HG03565 (cell line): ENCODE measurements at regions not wholly inside any gene's neighbourhood (a gene's known extent, or its start where the extent isn't known, plus 50 kb on each side); places are given as distances from the start of the nearest gene placed in this dataset.

Experiments used
- ATAC-seq: cut with Tn5 transposase; IDR thresholded peaks from one replicate; pipeline ENCODE4 v1.9.1; 2021; ENCODE audit warnings: mild to moderate bottlenecking, moderate library complexity; ENCODE audit not compliant: unreplicated experiment

DNA sequence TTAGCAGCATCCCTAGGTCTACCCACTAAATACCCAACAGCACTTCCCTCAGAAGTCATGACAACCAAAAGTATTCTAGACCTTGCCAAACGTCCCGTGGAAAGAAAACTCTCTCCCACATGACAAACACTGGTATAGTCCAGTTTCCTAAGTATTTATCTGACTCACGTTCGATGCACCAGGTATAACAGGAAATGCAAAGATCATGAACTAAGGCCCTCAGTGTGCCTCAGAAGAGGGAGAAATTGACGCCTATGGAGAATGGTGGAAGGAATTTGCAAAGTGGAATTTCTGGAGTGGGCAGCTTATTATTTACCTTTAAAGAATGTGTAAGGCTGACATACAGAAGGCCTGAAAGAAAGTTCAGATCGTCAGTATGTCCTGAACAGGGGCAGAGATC, 523.6 kb upstream of the DAB1 start:
- ATAC-seq = no peak

DNA sequence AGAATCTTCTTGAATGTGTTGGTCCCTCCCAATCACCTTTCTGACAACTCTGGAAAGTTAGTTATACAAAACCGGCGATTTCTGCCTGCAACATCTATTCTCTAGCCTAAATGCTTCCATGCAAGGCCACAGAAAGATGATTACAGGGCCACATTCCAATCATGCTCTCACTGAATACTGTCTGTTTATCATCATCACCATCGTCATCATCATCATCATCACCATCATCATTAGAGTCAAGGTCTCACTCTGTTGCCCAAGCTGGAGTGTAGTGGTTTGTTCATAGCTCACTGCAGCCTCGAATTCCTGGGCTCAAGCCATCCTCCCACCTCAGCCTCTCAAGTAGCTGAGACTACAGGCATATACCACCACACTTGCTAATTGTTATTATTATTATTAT, 521.2 kb upstream of the DAB1 start:
- no peak for ATAC-seq

DNA sequence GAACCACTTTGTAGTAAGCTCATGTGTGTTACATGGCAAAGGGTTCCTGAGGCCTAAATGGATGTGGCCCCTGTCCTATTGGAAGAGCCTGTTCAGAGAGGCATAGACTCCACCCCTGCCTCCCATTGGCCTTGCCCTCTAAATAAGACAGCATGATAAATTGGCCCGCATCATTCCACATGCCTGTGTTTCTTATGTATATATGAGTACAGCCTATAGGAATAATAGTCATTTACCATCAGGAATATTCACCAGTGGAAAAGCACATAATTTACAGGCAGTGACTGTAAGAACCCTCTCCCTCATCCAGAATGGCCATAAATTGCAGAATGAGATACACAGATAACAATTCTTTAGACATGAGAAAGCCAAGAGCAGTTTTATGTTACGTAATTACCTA, 519.5 kb upstream of the DAB1 start:
- no peak for ATAC-seq

DNA sequence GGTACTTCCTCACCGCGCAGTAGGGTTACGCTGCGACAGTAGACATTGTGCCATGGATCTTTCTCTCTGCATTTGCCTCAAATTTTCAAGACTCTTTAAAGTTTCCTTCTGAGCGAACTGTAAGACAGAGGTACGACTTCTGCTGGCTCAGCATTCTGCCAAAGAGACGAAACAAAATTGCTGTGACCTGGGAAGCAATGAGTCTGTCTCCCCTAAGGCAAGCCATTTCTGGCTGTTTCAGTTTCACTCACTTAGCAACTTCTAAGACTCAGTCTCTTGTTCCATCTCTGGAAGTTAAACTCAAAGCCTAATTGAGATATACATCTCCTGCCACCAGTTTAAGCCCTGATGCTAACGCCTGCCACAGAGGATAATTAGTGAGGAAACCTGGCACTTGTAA, 510.9 kb upstream of the DAB1 start:
- ATAC-seq = no peak

DNA sequence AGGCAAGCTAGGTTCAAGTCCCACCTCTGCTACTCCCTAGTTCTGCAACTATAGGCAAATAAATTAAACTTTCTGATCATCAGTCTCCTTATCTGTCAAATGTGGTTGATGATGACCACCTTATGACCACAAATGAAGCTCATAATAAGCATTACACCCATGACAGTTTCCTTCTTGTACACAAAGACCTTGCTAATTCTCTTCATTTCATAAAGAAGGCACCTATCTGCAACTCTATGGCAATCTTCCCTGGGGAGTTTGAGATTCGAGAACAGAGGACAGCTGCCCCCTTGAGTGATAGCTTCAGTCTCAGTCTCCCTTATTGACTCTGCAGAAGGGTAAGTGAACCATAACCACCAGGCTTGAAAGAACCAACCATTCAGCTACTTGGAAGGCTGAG, 503.1 kb upstream of the DAB1 start:
- no peak for ATAC-seq

DNA sequence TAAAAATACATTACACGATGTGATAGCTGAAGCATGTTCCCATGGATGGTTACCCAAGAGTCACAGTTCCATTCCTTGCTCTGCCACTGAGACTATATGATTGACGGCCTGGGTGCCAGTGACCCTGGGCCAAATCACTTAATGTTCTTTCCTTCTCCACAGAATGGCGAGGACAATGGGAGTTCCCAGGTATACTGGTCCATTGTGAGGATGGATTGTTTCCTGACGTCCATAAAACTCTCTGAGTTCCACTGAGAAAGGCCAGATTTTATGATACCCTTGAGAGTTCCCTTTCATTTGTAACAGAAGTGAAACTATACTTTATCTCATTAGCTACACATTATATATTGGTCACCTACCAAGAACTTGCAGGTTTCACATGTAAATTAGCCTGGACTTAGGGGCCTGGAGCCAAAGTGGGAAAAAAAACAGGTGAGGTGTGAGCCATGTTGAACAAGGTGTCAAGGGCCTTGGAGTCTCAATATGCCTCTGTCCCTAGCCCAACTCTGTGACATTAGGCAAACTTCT, 502.2 kb upstream of the DAB1 start:
- no peak for ATAC-seq

DNA sequence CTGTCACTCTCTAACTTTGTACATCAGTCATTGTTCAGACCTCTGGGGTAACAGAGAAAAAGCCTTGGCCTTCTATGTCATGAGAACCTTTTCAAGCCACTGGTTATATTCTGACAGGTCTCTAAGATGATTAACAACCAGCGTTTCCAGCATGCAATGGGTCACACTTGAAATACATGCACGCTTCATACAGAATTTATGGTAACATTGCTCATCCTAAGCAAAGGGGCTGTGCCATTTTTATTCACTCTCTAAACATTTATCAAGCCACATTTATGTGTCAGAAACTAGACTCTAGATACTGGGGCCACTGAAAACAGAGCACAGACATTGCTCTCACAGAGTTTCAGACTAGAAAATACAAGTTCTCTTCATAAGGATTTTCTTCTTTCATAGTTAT, 501.4 kb upstream of the DAB1 start:
- ATAC-seq = no peak

DNA sequence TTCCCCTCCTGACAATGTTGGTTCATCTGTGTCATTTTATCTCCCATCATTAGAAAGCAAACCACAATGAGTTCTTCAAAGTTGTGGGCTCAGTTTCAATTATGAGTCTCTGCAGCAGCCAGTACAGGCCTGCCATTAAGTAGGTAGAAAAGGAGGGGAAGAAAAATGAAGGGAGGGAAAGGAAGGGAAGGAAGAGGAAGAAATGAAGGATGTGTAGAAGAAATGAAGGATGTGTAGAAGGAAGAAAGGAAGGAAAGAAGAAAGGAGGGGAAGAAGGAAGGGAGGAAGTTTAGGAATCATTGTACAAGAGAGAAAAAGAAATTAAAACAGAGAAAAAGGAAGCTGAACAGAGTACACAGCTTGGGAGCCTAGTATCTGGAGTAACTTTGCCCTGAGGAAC, 498.3 kb upstream of the DAB1 start:
- no peak for ATAC-seq

DNA sequence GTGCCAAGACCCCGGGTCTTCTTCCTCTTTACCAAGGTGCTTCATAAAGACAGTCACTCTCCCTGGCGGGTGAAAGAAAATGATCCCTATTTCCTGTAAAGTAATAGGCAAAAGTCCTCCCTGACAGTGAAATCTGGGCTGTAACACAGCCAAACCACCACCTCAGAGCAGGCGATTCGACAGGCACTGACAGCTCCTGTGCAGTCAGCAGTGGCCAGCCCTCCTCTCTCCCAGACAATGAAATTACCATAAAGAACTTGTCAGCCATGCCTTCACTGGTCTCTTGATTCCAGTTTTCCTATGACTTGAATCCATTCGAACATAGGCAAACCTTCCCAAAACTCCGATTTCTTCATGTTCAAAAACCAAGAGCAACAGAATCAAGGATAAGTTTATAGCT, 492.2 kb upstream of the DAB1 start:
- no peak for ATAC-seq

DNA sequence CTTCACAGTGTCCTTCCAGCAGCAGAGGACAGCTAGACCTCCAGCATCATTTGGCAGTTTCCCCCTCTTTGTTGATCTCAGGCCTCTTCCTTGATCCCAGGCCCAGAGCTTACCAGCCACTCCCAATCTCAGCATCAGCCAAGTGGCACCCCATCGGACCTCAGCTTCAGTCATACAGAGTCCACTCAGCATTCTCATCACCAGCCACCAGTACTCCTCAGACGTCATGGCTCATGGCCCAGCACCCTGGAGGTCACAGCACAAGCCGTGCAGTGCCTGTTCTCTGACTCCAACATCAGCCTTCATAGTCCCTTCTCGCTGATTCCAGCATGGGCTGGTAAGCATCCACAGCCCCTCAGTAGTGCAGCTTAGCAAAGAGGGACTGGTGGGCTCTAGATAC, 487.6 kb upstream of the DAB1 start:
- no peak for ATAC-seq

DNA sequence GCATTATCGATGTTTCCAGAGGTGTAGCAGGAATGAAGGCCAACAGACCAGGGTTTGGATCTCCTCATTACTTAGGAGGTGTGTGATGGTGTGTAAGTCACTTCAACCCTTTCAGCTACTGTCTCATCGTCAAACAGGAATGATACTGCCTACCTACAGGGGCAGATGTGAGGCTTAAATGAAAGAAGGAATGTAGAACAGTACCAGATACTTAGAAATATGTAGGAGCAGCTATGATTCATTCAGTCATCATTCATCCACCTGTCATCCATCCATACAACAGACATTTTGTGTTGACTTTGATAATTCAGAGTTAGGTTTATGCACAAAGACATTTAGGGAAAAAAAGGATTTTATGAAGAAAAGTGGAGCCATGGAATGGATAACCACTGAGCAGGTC, 486.9 kb upstream of the DAB1 start:
- ATAC-seq = no peak

DNA sequence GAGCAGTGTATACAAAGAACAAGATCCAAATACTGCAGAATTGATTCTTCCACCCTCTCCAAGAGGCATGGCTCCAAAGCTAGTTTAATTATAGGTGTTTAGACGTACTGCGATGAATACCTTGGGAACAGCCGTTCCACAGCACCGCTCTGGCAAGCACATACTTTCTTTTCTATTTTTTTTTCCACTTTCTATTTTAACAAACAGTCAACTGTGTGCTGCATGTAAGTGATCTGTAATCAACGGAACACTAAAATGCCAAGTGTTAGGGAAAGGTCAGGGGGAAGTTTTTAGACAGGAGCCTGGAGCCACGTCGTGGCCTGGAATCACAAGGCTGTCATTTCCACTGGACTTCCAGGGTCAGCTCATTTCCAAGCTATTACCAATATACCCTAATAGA, 486.4 kb upstream of the DAB1 start:
- ATAC-seq = no peak

DNA sequence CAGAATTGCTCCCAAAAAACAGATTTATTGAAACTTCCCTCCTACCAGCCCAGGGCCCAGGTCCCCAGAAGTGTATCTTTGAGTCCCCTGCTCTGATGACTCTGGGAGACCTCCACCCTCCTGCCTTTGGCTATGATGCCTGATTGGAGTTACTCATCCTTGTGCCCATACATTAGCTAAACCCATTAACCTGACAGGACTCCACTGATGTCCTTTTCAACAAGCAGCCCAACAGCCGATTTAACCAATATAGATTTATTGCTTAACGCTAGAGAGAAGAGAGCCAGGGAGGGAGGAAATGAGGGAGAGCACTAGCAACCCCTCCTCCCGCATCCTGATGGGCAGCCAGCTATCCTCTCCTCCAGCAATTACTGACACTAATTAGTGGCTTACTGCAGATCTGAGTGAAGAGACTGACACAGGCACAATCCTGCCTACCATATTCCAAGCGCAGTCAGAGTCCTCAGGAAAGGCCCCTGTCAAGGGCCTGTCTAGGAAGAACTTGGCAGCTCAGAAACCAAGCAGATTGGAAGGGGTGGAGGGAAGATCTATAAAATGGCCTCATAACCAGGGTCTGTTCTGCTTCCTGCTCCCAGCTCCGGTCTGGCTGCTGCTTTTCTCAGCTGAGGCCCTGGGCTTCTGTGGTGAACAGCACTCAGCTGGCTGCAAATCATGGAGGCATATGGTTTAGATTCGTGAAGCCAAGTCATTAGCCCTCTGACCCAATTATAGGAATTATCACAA, 484.5 kb upstream of the DAB1 start:
- no peak for ATAC-seq

DNA sequence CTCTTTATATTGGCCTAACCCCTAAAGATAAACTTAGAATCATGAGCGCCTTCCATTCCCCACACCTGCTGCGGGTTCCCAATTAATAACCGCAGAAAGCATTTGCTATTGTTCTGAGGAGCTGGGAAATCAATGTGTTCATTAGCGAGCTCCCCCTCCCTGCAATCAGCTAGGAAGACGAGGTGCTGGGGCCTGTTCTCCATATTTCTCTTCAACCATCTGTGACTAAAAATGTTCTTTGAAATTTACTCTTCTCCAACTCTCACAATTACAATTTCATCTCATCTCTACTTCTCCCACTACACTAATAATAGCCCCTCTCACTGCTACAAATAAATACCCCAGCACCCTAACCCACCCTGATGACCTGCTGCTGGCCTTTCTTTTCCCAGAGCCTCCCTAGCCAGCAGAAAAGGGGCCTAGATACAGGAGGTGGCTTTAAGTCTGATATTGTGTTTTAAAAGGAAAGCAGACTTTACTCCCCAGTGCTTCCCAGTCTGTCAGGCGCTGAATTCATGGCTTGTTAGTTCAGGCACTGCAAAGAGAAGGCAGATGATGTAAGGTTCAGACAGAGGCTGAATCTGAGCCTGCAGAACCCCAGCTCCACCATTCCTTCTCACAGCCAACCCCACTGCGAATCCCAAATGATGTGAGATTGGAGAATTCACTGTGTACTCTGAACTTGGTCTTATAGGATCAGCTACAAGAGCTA, 477.5 kb upstream of the DAB1 start:
- no peak for ATAC-seq

DNA sequence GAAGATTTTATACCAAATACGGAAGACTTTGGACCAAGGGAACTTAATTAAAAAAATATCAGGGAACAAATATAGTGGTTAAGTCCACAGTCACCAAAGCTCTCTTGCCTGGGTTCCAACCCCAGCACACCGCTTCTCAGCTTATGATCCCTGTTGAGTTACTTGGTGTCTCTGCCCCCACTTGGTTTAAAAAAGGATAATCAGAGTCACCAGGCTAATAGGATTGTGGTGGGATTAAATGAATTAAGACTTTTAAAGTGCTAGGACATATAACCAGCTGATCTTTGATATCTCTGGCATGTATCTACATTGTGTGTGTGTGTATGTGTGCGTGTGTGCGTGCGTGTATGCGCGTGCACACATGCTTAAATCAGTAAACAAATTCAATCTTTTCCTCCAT, 474.7 kb upstream of the DAB1 start:
- no peak for ATAC-seq

DNA sequence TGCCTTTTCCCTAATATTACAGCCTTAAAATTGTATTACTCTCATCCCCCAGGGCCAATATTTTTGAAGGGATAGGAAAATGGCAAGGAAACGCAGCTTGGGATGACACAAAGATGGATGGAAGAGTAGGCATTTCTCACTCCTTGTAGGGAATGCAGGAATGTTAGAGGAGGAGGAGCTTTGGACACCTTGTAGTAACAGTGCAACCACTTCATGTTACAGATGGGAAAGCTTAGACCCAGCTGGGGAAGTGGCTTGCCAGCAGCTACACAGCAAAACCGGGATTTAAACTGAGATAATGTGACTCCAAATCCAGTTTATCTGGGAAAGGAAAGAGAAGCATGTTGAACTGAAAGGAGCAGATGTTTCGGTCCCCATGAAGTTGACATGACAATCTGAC, 473.7 kb upstream of the DAB1 start:
- ATAC-seq = no peak

DNA sequence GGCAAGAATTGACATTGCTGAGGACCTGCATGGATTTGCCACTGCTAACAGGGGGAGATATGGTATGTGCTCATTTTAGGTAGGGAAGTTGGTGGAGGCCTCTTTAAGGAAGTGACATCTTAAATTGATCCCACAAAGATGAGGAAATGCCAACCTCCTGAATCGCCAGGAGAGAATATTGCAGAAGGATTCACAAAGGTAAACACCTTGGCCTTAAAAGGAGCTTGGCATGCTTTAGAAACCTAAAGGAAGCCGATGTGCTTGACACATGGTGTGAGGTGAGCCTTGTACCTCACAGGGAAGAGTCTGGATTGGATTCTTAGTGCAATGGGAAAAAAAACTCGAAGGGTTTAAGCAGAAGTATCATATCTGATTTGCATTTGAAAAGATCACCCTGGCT, 470.5 kb upstream of the DAB1 start:
- no peak for ATAC-seq

DNA sequence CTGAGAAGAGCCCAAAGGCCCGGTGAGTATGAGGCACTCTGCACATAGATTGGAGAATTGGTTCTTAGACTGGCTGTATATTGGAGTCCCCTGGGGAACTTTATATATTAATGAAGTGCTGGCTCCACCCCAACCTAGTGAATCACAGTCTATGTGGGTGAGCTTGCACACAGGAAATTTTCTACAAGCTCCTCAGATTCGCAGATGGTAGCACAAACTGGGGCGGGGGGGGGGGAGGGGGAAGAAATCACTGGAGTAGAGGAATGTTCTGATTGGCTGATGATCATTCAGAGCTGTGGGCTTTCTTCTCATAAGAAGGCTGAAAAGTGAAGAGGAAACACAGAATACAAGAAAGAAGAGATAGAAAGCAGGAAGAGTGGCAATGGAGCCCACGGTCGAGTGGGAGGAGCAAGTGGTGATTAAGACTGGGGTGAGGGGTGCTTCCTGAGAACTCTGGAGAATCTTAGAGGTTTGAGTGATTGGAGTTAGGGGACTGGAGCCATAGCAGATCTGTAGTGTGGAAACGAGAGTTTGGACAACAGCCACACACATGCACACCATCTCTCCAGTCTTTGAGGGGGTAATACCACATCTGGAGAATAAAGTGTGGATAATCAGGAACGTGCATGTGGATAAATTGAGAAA, 465.9 kb upstream of the DAB1 start:
- no peak for ATAC-seq

DNA sequence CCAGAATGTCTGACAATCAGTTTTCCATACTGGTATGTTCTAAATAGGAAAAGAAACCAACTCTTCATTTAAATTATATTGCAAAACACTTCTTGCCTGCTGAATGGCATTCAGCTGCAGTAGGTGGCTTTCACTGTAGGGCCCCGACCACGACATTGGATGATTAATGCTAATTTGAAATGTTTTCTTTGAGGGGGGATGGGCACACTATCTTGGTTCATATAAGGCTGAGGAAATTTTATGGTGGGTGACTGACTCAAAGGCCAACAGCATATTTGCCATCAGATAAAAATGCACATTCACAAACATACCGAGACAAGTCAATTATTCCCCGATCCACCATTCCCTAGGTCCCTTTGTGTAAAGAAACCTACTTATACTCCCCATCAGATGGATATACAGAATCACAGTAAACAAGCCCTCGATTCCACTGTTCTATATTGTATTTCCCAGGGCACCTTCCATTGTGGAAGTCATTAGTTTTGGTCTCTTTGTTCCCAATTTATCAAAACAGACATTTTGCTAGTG, 464.2 kb upstream of the DAB1 start:
- no peak for ATAC-seq

DNA sequence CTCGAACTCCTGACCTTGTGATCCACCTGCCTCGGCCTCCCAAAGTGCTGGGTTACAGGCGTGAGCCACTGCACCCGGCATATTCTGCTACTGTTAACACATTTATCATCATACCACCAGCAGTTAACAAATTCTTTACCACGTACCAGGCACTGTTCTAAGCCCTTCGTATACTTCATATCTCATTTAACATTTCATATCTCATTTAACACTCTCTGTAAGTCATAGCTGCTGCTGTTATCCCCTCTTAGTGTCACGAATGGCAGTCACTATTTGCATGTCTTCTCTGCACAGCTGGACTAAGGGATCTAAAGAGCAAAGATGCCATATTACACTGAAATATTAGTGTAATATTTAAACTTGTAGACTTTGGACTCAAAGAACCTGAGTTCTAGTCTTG, 462.5 kb upstream of the DAB1 start:
- no peak for ATAC-seq

DNA sequence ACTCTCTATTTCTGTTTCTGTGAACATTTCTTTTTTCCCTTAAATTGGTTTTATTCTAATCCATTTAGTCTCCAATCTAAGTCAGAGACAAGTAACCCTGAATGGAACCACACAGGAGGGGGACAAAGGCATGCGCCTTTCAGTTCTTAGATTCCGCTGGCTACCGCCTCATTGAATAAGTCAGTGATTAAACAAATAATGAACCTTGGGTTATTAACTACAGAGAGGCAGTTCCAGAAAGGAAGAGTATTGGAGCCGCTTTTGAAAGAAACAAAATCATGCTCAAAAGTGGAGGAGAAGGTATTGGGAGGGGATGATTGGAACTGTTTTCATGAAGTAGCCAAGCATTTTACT, 459.8 kb upstream of the DAB1 start:
- ATAC-seq = no peak
